NCI-H510A treated with DMSO at 0.1 percent for 48 hours (cell line): ENCODE measurements at regions not wholly inside any gene's neighbourhood (a gene's known extent, or its start where the extent isn't known, plus 50 kb on each side); places are given as distances from the start of the nearest gene placed in this dataset.

Experiments used
- DNase-seq: peaks from one replicate; lab custom pipeline; 2025; lab: John Stamatoyannopoulos, UW

DNA sequence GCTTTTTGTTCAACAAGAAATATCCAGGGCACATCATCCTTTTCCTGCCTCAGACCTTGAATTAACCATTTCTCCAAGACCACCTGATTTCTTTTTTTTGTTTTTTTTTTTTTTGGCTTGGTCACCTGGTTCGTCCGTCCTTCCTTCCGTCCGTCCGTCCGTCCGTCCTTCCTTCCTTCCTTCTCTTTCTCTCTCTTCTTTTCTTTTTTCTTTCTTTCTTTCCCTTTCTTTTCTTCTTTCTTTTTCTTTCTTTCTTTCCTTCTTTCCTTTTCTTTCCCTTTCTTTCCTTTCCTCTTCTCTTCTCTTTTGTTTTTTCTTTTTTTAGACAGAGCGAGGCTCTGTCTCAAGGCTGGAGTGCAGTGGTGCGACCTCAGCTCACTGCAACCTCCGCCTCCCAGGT is 80.7 kb downstream of the TET3 start:
- no peak for DNase-seq

DNA sequence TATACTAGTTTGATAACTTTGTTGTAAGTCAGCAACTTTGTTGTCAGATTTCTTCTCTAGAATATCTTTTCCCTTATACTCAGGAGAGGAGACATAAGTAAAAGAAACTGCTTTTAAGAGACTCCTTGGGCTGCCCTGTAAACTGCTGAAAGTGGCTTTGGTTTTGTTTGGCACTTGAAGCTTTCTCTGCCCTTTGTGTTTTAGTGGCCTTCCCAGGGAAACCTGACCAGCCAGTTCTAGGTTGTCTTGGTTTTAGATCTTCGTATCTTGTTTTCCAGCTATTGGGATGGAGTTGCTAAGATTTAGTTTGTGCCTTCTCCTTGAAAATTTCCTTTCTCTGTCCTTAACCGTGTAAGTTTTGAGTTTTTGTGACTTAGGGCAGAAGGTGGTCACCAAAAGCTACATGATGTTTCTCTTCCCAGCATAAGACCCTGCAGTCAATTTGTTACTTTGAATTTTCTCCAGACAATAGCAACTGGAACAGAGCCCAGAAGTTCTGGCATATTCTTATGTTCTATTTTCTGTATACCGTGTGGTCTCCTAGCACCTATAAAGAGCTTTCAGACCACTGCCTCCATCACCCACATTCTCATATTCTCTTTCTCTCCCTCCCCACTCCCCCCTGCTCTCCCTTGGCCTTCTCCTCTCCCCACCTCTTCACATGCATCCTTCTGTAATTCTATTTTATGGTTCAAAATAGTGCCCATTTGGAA is 81.1 kb downstream of the BOLA3 start:
- no peak for DNase-seq

GRCh38 chr2:74067221-74067747 is 80.4 kb downstream of the BOLA3 start:
- no peak for DNase-seq

DNA sequence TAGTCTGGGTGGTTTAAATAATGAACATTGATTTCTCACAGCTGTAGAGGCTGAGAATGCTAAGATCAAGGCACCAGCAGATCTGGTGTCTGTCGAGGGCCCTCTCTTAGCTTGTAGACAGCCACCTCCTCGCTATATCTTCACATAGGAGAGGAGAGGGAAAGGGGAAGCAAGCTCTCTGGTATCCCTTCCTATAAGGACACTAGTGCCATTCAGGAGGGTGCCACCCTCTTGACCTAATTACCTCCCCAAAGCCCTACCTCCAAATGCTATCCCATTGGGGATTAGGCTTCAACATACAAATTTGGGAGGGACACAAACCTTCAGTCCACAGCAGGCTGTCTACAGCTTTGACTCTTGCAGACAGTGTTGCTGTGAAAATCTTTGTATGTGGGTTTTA is 76.7 kb downstream of the BOLA3 start:
- no peak for DNase-seq

DNA sequence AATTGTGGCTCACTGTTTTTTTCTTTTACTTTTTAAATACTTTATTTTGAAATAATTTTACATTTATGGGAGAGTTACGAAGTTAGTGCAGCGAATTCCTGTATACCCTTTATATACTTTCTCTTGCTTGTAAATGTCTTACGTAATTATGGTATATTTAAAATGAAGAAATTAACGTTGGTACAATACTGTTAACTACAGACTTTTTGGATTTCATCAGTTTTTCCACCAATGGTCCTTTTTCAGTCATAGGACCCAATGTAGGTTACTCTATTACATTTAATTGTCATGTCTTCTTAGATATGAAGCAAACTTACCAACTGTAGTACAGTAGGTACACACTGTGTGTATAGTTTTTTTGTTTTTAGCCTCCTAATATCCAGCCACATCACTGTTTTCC is 76.3 kb downstream of the BOLA3 start:
- no peak for DNase-seq

DNA sequence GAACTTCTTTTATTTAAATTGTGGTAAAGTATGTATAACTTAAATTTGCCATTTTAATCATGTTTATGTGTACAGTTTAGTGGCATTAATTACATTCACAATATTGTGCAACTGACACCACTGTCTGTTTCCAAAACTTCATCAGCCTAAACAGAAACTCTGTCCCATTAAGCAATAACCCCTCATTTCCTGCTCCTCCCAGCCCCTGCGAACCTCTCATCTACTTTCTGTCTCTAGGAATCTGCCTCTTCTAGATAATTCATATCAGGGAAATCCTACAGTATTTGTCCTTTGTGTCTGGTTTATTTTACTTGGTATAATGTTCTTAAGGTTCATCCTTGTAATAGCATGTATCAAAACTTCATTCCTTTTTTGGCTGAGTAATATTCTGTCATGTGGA is 75.1 kb downstream of the BOLA3 start:
- no peak for DNase-seq

DNA sequence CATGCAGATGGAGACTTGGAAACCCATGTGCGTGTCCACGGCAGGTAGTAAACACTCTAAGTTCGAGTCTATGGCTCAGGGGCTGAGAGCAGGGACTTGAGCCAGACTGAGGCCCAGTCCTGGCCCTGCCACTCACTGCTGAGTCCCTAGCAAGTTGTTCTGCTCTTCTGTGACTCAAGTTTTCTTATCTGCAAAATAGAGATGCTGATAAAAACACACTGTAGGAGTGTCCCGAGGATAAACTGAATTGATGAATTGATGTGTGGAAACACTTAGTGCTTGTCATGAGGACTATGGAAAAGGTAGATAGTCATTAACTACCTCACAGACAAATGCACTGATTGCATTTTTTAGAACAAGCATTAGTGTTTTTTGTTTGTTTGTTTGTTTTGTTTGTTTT is 73.2 kb downstream of the BOLA3 start:
- no peak for DNase-seq

- DNase-seq: no peak
Measured at GRCh38 chr2:74076074-74076470, 71.6 kb downstream of the BOLA3 start.

DNA sequence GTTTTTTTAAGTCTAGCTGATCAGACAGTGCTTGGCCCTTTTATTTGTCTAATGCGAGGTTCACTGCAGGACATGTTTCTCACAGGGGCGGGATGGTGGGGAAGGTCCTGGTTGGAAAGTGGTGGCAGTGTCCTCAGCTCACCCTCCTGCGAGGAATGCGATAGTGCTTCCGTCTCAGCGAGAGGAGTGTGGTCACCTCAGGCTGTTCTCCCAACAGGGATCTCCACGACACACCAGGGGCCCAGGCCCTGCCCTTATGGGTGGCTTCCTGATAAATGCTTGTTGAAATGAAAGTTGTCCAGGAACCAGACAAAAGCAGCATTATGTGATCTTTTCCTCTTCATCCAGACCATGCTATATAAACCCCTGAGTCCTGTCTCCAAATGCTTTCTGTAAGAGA is 70.1 kb downstream of the BOLA3 start:
- DNase-seq: no peak

- no peak for DNase-seq
Measured at GRCh38 chr2:74078466-74078865, 69.2 kb downstream of the BOLA3 start.

DNA sequence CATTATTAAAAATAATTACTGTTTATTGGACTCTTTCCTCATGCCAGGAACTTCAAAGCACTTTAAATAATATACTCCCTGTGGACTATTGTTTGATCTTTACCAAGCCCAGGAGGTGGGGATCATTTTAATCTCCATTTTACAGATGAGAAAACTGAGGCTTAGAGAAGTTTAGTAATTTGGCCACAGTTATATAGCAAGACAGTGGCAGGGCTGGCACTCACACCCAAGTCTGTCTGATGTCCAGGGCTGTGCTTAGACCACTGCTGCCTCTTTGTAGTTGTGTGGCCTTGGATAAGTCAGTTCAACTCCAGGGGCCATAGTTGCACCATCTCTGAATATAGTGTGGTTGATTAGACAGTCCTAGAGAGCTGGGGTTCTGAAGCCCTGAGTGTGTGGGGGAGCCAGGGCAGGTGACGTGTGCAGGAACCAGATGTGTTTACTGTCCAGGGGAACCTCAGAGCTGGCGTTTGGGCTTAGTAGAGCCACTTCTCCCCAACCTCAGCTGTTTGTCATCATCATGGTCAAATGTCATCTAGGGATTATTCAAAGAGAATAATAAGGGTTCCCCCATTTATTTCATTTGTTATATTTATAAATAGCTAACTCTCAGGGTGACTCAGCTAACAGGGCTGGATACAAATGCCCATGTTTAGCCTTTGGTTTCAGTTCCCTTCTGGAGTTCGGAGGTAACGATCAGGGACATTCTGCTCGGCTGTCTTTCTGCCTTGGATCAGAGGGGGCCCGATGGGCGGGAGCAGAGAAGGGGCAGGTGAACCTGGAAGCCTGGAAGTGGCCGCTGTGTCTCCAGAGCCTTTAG is 68.0 kb downstream of the BOLA3 start:
- DNase-seq: no peak

DNA sequence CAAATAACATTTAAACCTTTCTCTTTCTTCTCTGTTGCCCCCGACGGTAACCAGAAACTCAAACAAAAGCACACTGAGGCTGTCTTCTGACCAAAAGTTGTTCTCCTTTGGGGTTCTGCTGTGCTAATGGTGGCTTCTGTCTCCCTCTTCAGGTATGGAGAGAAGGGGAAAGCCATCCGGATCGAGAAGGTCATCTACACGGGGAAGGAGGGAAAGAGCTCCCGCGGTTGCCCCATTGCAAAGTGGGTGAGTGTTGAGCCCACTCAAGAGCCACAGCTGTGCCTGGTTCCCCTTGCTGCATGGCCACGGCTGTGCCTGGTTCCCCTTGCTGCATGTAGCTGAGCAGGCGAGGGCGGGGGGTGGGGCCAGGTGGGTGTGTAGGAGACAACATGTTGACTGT is 67.4 kb downstream of the BOLA3 start:
- no peak for DNase-seq

DNA sequence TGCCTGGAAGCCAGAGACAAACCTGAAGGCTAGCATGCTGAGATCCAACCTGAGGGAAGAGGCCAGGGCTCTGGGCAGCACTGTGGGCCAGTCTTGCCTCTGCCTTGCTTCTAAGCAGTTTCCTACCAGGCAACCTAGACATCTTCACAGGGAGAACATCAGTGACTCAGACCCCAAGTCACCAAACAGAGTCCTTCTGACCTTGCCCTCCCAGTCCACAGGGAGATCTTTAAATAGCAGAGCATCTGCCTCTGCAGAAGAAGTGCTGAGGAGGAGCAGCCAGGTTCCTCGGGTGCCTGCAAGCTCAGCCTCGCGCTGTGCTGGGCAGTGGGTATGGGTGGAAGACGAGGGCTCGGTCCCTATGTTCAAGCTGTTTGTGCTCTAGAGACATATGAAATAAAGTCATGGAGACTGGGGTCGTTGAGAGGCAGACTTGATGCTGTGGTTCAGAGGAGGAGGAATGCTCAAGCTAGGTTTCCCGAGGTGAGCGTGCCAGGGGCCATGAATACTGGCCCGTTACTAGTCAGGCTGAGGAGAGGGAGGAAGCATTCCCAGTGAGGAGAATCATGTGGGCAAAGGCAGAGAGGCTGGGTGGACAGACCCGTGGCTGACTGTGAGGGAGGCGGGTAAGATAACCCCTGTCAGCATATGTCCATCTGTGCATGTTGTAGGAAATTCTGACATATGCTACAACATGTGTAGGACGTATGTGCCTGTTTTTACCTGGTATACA is 66.5 kb downstream of the BOLA3 start:
- DNase-seq: no peak

DNA sequence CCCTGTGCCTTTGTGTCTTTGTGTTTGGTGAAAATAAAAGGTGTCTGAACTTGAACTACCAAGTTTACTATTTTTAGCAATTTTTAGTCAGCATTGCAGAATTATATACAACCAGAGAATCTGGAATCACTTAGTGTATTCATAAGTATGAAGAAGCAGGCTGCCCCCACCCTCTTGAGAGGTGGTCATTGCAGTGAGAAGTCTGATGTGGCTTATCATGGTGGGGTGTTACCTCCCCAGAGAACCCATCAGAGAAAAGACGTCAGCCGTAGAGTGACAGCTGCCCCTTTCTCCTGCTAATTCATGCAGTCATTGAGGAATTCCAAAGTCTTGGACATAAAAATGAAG is 66.0 kb downstream of the BOLA3 start:
- DNase-seq: no peak

GRCh38 chr2:74083750-74084149 is 64.0 kb downstream of the BOLA3 start:
- no peak for DNase-seq
